A549 (cell line): ENCODE measurements at regions not wholly inside any gene's neighbourhood (a gene's known extent, or its start where the extent isn't known, plus 50 kb on each side); places are given as distances from the start of the nearest gene placed in this dataset.

Experiments used
- ESRRA ChIP-seq: fragments of 150-350 bp; IDR thresholded peaks from 2 replicates; pipeline ENCODE4 v1.6.1; 2014; ENCODE audit warnings: mild to moderate bottlenecking, low read length, borderline replicate concordance
- JUNB ChIP-seq: fragments of >200 bp; sonication (Bioruptor Twin); formaldehyde crosslinking; IDR thresholded peaks from 2 replicates; pipeline ENCODE4 v1.6.1; 2016
- REST ChIP-seq: fragments of 200-600 bp; sonication (generic); IDR thresholded peaks from 2 replicates; pipeline ENCODE4 v1.6.1; 2016; ENCODE audit warnings: antibody characterized with exemption, mild to moderate bottlenecking, moderate library complexity

- no peak for TF ChIP-seq REST
- no peak for TF ChIP-seq JUNB
- TF ChIP-seq ESRRA = no peak
These were observed 59.0 kb upstream of the HABP2 start for GRCh38 chr10:113493882-113494301.
